WTC11 (cell line): ENCODE measurements at regions not wholly inside any gene's neighbourhood (a gene's known extent, or its start where the extent isn't known, plus 50 kb on each side); places are given as distances from the start of the nearest gene placed in this dataset.

ENCODE experiments used
- ATAC-seq: fragments of 200-7000 bp; cut with Tn5 transposase; 2 replicates; pipeline ENCODE4 v1.10.0; 2021; ENCODE audit warnings: mild to moderate bottlenecking, moderate library complexity
- CTCF ChIA-PET: fragments of 300-600 bp; sonication (Branson Sonifier 250); formaldehyde crosslinking; loops from one replicate; lab custom pipeline; 2021; ENCODE audit warnings: antibody characterized with exemption; lab: Charles Lee
- POLR2A ChIA-PET: fragments of 350-600 bp; sonication (Branson Sonifier 250); formaldehyde crosslinking; loops from one replicate; lab custom pipeline; 2021; ENCODE audit warnings: antibody characterized with exemption; lab: Charles Lee
- DNase-seq: peaks from one replicate; pipeline ENCODE4 v3.0.0; 2021; ENCODE audit warnings: low spot score
- H3K27ac Mint-ChIP-seq: 2 replicates; pipeline ENCODE4 v1.8.0; 2021; ENCODE audit warnings: mixed read lengths
- H3K27me3 Mint-ChIP-seq: 2 replicates; pipeline ENCODE4 v1.8.0; 2021; ENCODE audit warnings: low read depth, mild to moderate bottlenecking, moderate library complexity, mixed read lengths
- H3K36me3 Mint-ChIP-seq: 2 replicates; pipeline ENCODE4 v1.8.0; 2021; ENCODE audit warnings: mixed read lengths
- H3K4me1 Mint-ChIP-seq: 2 replicates; pipeline ENCODE4 v1.8.0; 2022; ENCODE audit warnings: mixed read lengths
- H3K4me3 Mint-ChIP-seq: 2 replicates; pipeline ENCODE4 v1.8.0; 2021; ENCODE audit warnings: mild to moderate bottlenecking, moderate library complexity, mixed read lengths
- H3K9me3 Mint-ChIP-seq: 2 replicates; pipeline ENCODE4 v1.8.0; 2021; ENCODE audit warnings: mixed read lengths
- ESRRA ChIP-seq: sonication (generic); formaldehyde crosslinking; IDR thresholded peaks from 2 replicates; pipeline ENCODE4 v1.8.1; 2022; ENCODE audit warnings: mild to moderate bottlenecking, missing genetic modification reagents, borderline replicate concordance
- FOXJ3 ChIP-seq: sonication (generic); formaldehyde crosslinking; IDR thresholded peaks from 2 replicates; pipeline ENCODE4 v1.9.0; 2021; ENCODE audit warnings: missing genetic modification reagents, mild to moderate bottlenecking, borderline replicate concordance
- FOXP1 ChIP-seq: sonication (generic); formaldehyde crosslinking; IDR thresholded peaks from 2 replicates; pipeline ENCODE4 v1.8.0; 2022; ENCODE audit warnings: missing genetic modification reagents, mild to moderate bottlenecking, moderate library complexity, borderline replicate concordance
- GABPB1 ChIP-seq: sonication (generic); formaldehyde crosslinking; IDR thresholded peaks from 2 replicates; pipeline ENCODE4 v1.8.1; 2023; ENCODE audit warnings: mild to moderate bottlenecking, missing genetic modification reagents
- GRHL2 ChIP-seq: fragments of 250-450 bp; sonication (Bioruptor Pico); IDR thresholded peaks from 2 replicates; pipeline ENCODE4 v1.8.0; 2022; ENCODE audit warnings: mild to moderate bottlenecking, moderate library complexity; ENCODE audit not compliant: insufficient replicate concordance, severe bottlenecking
- MYBL2 ChIP-seq: sonication (generic); formaldehyde crosslinking; IDR thresholded peaks from 2 replicates; pipeline ENCODE4 v1.8.1; 2023; ENCODE audit warnings: mild to moderate bottlenecking, moderate library complexity, missing genetic modification reagents
- NFYB ChIP-seq: sonication (generic); formaldehyde crosslinking; conservative IDR thresholded peaks from 2 replicates; pipeline ENCODE4 v1.8.0; 2022; ENCODE audit warnings: low read depth, missing genetic modification reagents
- NR2C2 ChIP-seq: sonication (generic); formaldehyde crosslinking; IDR thresholded peaks from 2 replicates; pipeline ENCODE4 v1.8.0; 2022; ENCODE audit warnings: mild to moderate bottlenecking, missing genetic modification reagents
- TEAD1 ChIP-seq: sonication (generic); formaldehyde crosslinking; IDR thresholded peaks from 2 replicates; pipeline ENCODE4 v1.8.0; 2022; ENCODE audit warnings: mild to moderate bottlenecking, missing genetic modification reagents
- ZNF396 ChIP-seq: fragments of 250-450 bp; sonication (Bioruptor Pico); IDR thresholded peaks from 2 replicates; pipeline ENCODE4 v1.8.0; 2021; ENCODE audit warnings: mild to moderate bottlenecking, moderate library complexity, borderline replicate concordance
- TF ChIP-seq, protein P1 (sequence below): sonication (generic); formaldehyde crosslinking; IDR thresholded peaks from 2 replicates; pipeline ENCODE4 v1.8.0; 2023; ENCODE audit warnings: mild to moderate bottlenecking, missing genetic modification reagents
- TF ChIP-seq, protein P2 (sequence below): sonication (generic); formaldehyde crosslinking; IDR thresholded peaks from 2 replicates; pipeline ENCODE4 v1.8.1; 2023; ENCODE audit warnings: mild to moderate bottlenecking, missing genetic modification reagents, moderate library complexity
- TF ChIP-seq, protein P3 (sequence below): fragments of 200-600 bp; IDR thresholded peaks from 2 replicates; pipeline ENCODE4 v1.8.0; 2022; ENCODE audit warnings: antibody characterized with exemption
- TF ChIP-seq, protein P4 (sequence below): fragments of 250-450 bp; sonication (Bioruptor Pico); IDR thresholded peaks from 2 replicates; pipeline ENCODE4 v1.9.0; 2021; ENCODE audit warnings: mild to moderate bottlenecking
- TF ChIP-seq, protein P5 (sequence below): sonication (generic); formaldehyde crosslinking; IDR thresholded peaks from 2 replicates; pipeline ENCODE4 v1.8.1; 2022; ENCODE audit warnings: missing genetic modification reagents, borderline replicate concordance
- TF ChIP-seq, protein P6 (sequence below): sonication (generic); formaldehyde crosslinking; conservative IDR thresholded peaks from 2 replicates; pipeline ENCODE4 v1.8.1; 2022; ENCODE audit warnings: mild to moderate bottlenecking, missing genetic modification reagents

DNA sequence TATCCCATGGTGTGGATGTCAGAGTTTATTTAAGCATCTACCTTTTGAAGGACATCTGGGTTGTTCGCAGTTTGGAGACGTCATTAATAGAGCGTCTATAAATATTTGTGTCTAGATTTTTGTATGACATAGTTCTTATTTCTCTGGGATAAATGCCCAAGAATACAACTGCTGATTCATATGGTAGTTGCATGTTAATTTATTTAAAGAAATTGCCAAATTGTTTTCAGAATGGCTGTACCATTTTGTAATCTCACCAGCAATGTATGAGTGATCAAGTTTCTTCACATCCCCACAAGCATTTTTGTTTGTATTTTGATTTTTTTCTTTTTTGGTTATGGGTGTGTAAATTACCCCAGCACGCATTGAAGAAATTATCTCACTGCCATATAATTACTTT, 656.9 kb downstream of the NTRK3 start (continued):
- TF ChIP-seq, protein P1, sequence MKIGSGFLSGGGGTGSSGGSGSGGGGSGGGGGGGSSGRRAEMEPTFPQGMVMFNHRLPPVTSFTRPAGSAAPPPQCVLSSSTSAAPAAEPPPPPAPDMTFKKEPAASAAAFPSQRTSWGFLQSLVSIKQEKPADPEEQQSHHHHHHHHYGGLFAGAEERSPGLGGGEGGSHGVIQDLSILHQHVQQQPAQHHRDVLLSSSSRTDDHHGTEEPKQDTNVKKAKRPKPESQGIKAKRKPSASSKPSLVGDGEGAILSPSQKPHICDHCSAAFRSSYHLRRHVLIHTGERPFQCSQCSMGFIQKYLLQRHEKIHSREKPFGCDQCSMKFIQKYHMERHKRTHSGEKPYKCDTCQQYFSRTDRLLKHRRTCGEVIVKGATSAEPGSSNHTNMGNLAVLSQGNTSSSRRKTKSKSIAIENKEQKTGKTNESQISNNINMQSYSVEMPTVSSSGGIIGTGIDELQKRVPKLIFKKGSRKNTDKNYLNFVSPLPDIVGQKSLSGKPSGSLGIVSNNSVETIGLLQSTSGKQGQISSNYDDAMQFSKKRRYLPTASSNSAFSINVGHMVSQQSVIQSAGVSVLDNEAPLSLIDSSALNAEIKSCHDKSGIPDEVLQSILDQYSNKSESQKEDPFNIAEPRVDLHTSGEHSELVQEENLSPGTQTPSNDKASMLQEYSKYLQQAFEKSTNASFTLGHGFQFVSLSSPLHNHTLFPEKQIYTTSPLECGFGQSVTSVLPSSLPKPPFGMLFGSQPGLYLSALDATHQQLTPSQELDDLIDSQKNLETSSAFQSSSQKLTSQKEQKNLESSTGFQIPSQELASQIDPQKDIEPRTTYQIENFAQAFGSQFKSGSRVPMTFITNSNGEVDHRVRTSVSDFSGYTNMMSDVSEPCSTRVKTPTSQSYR (CRISPR knock-in tag) = no peak
- TF ChIP-seq, protein P2, sequence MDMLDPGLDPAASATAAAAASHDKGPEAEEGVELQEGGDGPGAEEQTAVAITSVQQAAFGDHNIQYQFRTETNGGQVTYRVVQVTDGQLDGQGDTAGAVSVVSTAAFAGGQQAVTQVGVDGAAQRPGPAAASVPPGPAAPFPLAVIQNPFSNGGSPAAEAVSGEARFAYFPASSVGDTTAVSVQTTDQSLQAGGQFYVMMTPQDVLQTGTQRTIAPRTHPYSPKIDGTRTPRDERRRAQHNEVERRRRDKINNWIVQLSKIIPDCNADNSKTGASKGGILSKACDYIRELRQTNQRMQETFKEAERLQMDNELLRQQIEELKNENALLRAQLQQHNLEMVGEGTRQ = no peak
- TF ChIP-seq ESRRA (CRISPR knock-in tag) (no peak), NFYB (no peak), MYBL2 (no peak), FOXJ3 (CRISPR knock-in tag) (no peak)
- TF ChIP-seq, protein P3, sequence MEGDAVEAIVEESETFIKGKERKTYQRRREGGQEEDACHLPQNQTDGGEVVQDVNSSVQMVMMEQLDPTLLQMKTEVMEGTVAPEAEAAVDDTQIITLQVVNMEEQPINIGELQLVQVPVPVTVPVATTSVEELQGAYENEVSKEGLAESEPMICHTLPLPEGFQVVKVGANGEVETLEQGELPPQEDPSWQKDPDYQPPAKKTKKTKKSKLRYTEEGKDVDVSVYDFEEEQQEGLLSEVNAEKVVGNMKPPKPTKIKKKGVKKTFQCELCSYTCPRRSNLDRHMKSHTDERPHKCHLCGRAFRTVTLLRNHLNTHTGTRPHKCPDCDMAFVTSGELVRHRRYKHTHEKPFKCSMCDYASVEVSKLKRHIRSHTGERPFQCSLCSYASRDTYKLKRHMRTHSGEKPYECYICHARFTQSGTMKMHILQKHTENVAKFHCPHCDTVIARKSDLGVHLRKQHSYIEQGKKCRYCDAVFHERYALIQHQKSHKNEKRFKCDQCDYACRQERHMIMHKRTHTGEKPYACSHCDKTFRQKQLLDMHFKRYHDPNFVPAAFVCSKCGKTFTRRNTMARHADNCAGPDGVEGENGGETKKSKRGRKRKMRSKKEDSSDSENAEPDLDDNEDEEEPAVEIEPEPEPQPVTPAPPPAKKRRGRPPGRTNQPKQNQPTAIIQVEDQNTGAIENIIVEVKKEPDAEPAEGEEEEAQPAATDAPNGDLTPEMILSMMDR = no peak
- TF ChIP-seq, protein P4, sequence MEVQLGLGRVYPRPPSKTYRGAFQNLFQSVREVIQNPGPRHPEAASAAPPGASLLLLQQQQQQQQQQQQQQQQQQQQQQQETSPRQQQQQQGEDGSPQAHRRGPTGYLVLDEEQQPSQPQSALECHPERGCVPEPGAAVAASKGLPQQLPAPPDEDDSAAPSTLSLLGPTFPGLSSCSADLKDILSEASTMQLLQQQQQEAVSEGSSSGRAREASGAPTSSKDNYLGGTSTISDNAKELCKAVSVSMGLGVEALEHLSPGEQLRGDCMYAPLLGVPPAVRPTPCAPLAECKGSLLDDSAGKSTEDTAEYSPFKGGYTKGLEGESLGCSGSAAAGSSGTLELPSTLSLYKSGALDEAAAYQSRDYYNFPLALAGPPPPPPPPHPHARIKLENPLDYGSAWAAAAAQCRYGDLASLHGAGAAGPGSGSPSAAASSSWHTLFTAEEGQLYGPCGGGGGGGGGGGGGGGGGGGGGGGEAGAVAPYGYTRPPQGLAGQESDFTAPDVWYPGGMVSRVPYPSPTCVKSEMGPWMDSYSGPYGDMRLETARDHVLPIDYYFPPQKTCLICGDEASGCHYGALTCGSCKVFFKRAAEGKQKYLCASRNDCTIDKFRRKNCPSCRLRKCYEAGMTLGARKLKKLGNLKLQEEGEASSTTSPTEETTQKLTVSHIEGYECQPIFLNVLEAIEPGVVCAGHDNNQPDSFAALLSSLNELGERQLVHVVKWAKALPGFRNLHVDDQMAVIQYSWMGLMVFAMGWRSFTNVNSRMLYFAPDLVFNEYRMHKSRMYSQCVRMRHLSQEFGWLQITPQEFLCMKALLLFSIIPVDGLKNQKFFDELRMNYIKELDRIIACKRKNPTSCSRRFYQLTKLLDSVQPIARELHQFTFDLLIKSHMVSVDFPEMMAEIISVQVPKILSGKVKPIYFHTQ (CRISPR knock-in tag) = no peak
- TF ChIP-seq, protein P5, sequence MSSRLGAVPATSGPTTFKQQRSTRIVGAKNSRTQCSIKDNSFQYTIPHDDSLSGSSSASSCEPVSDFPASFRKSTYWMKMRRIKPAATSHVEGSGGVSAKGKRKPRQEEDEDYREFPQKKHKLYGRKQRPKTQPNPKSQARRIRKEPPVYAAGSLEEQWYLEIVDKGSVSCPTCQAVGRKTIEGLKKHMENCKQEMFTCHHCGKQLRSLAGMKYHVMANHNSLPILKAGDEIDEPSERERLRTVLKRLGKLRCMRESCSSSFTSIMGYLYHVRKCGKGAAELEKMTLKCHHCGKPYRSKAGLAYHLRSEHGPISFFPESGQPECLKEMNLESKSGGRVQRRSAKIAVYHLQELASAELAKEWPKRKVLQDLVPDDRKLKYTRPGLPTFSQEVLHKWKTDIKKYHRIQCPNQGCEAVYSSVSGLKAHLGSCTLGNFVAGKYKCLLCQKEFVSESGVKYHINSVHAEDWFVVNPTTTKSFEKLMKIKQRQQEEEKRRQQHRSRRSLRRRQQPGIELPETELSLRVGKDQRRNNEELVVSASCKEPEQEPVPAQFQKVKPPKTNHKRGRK (CRISPR knock-in tag) = no peak
- TF ChIP-seq, protein P6, sequence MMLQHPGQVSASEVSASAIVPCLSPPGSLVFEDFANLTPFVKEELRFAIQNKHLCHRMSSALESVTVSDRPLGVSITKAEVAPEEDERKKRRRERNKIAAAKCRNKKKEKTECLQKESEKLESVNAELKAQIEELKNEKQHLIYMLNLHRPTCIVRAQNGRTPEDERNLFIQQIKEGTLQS (CRISPR knock-in tag) = no peak
- TF ChIP-seq, all 79 proteins: peak for 0

DNA sequence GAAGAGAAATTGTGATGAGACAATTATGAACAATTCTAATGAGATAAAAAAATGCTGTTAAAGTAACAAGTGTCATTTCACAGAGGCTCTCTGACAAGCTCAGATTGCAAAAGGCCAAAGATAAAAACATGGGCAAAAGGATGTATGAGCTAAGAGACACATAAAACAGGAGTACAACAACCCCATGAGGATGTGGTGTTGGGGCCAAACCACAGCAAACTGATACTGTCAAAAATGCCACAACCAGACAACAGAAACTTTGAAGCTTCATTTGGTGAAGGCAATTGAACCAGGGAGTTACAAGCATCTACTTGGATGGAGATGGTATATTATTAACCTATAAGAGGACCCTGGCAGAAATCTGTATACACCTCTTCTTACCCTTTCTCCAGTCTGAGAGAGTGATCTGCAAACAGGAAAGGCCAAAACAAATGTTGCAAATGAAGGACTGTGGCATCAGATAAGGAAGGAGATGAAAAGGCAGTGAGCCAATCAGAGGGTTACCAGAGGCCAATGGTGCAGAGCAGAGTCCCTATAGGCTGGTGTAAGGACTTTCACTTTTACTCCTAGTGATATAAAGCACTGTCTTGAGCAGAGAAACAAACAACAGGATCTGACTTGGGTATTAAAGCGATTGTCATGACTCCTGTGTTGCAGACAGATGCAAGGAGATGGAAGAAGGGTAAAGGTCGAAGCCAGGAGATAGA, 659.0 kb downstream of the NTRK3 start:
- TF ChIP-seq NR2C2 (CRISPR knock-in tag) = no peak
- no peak for TF ChIP-seq GABPB1
- no peak for TF ChIP-seq GRHL2
- TF ChIP-seq ZNF396 (CRISPR knock-in tag) = no peak
- no peak for TF ChIP-seq TEAD1 (CRISPR knock-in tag)
- no peak for TF ChIP-seq FOXP1 (CRISPR knock-in tag)
- no peaks in the 10 kb centered on the region; the same call in 1 of the 2 replicates for H3K36me3 Mint-ChIP-seq
- DNase-seq (no peak), ATAC-seq (peak; percentile 74)
- no peaks in the 10 kb centered on the region for H3K27me3 Mint-ChIP-seq
- CTCF ChIA-PET = no interaction called here
- POLR2A ChIA-PET = no interaction called here
- H3K9me3 Mint-ChIP-seq = peaks cover 8% of the 10 kb centered on the region
- no peak overlapping the region for H3K27ac Mint-ChIP-seq
- no peak overlapping the region for H3K4me3 Mint-ChIP-seq
- no peaks in the 10 kb centered on the region for H3K4me1 Mint-ChIP-seq
